Activated CD4-positive, alpha-beta T cell treated with anti-CD3 and anti-CD28 coated beads, Interleukin-2, amount 50 U/mL, for 48 hours (primary cell): ENCODE measurements at regions not wholly inside any gene's neighbourhood (a gene's known extent, or its start where the extent isn't known, plus 50 kb on each side); places are given as distances from the start of the nearest gene placed in this dataset.
"Not testable (repeated sequence)": the region's sequence is repeated elsewhere in the genome, so short reads cannot be mapped to it uniquely, and the experiment has no call there.

Experiments used
- DNase-seq, 2 experiments: peaks; one replicate each; pipeline ENCODE4 v3.0.0-alpha.2; 2020

DNA sequence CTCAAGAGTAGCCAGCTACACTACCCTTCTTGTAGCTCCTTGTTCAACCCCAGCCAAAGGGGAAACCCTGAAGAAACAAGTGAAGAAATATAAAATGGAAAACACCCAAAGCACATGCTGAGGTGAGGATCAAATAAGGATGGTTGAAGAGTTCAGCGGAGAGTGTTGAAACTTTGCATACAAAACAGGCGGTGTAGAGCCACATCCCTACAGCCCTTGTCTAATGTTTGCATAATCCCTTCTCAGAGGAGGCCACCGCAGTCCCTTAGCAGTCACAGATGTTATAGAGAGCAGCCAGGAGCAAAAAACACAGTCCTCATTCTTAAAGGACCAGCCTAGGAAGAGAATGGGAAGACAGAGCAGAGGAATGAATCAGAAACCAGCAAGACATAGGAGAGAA lies 350.7 kb upstream of the SASH1 start:
- no peak for DNase-seq

- no peak for DNase-seq
These were observed 343.6 kb upstream of the SASH1 start for GRCh38 chr6:147999001-147999540.

GRCh38 chr6:148001844-148002642 lies 340.6 kb upstream of the SASH1 start:
- no peak for DNase-seq

- DNase-seq, result no peak
These were observed 338.0 kb upstream of the SASH1 start for GRCh38 chr6:148004651-148005050.

GRCh38 chr6:148005806-148006205 lies 336.8 kb upstream of the SASH1 start:
- no peak for DNase-seq

DNA sequence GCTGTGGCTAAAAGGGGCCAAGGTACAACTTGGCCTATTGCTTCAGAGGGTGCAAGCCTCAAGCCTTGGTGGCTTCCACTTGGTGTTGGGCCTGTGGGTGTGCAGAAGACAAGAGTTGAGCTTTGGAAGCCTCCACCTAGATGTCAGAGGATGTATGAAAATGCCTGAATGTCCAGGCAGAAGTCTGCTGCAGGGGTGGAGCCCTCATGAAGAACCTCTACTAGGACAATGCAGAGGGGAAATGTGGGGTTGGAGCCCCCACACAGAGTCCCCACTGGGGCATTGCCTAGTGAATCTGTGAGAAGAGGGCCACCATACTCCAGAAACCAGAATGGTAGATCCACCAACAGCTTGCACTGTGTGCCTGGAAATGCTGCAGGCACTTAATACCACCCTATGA lies 332.1 kb upstream of the SASH1 start:
- DNase-seq, result not testable (repeated sequence)

DNA sequence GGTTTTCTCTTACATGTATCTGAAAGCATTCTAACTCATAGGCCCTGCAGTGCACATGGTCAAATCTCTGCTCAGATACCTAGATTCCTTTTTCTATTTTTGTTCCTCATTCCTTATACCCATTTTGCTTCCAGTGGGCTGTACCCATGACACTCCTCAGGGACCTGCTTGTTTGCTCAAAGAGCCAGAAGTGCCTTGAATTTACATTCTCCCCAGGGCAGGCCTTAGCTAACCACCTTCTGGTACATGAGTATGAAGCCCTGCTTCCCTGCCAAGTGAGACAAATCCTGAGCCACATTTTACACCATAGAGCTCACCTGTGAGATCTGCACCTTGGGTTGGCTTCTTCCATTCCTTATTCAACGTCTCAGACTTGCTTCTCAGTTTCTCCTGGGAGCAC lies 326.6 kb upstream of the SASH1 start:
- DNase-seq, result no peak

DNA sequence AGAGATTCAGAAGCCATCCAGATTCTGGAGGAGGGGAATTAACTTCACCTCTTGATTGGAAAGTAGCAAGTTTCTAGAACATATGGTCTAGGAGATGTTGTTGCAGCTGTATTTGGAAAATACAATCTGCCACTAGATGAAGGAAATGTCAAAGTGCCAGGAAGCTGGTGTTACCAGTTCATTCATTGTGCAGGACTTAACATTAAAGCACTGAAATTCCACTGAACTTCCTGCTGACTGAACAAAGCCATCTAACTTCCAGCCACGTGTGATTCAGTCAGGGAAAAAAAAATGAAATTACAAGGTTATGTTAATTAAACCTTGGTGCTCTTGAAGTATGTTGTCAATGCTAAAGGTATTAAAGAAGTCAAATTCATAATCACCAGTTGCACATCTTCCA lies 321.5 kb upstream of the SASH1 start:
- no peak for DNase-seq

DNA sequence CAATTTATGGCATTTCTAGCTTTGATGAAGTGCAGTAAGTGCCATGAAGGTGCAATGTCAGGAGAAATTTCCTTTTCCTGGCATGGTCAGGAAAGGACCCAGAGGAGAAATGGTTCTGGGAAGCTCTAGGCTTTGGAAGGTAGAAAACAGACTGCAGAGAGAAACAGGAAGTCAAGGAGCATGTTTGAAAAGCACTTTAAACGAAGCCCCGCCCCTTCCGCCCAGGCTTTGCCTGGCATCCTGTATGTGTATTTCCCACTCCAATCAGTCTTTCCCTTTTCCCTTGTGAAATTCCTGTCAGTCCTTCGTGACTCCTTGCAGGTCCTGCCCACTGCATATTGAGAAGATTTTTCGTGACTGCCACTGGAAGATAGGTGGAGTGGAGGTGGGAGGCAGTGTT lies 320.9 kb upstream of the SASH1 start:
- DNase-seq, result no peak

DNA sequence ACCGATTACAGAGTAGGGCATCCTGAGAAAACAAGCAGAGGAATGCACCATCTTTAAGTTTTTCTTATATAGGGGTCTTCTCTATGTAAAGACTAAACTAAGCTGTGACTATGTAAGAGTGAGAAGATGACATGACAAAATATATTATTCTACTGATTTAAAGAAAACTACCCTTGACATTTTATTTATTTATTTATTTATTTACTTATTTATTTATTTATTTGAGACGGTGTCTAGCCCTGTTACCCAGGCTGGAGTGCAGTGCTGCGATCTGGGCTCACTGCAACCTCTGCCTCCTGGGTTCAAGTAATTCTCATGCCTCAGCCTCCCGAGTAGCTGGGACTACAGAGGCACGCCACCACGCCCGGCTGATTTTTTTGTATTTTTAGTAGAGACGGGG lies 320.4 kb upstream of the SASH1 start:
- DNase-seq, result not testable (repeated sequence)

- DNase-seq, result no peak
These were observed 315.4 kb upstream of the SASH1 start for GRCh38 chr6:148027201-148027600.

DNA sequence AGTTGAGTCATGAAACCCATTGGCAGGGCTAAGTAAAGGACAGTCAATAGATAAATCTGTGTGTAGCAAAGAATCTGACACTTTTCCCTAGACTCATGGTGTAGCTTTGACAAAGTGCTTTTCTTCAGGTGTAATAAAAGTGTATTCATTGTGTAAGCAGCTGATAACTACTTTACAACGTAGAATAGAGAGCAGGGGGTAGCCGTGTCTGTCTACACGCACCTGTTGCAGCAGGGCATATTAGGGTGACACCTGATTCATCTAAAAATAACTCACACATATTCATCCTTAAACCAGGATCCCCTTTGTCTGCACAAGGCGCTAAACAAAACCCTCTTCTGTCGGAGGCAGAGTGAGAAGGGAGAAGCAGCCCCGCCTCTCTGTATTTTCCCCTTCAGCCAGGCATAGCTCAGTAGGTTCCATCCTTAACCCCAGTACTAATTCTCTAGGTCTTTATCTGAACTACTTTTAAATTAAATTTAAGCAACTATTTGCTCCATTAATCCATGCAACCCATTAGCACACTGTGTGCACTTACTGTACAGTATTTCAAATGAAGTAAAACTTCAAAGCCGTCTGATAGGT lies 306.7 kb upstream of the SASH1 start:
- no peak for DNase-seq

GRCh38 chr6:148037496-148037895 lies 305.1 kb upstream of the SASH1 start:
- no peak for DNase-seq

DNA sequence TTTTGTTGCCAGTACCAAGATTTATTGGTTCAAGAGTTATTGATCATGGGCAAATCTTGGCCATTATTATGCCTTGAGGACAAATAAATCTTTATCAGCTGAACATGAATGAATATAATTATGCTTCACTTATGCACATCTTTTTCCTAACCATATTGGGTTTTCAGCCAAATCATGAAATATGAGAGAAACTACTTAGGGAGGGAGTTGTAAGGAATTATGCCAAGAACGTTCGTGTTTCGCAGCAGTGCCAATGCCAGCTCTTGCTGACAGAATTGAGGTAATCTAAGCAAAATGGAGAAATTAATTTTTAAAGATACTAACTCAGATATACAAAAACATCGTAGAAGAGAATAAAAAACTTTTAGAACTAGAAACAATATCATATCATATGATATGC lies 301.1 kb upstream of the SASH1 start:
- DNase-seq, result no peak

GRCh38 chr6:148042536-148042935 lies 300.1 kb upstream of the SASH1 start:
- no peak for DNase-seq

DNA sequence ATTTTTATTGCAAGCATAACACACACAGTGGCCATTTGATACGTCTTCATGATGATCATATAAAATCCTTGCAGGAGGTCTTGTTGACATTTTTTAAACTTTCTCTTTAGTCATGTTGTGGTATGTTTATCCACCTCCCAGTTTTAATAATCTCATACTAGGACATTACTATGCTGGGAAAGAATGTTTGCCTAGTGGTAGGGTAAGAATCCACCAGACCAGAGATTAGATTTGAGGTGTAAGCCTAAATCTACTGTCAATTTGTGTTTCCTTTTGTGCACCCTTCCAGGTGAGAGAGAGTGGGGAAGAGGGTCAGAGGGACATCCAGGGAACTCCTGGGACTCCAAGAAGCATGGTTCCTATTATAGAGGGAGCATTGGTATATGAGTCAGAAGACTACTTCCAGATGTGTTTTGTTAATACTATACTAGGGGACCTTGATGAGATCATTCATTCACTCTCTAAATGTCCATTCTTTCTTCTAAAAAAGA lies 298.3 kb upstream of the SASH1 start:
- DNase-seq, result no peak

GRCh38 chr6:148044921-148045320 lies 297.7 kb upstream of the SASH1 start:
- no peak for DNase-seq

DNA sequence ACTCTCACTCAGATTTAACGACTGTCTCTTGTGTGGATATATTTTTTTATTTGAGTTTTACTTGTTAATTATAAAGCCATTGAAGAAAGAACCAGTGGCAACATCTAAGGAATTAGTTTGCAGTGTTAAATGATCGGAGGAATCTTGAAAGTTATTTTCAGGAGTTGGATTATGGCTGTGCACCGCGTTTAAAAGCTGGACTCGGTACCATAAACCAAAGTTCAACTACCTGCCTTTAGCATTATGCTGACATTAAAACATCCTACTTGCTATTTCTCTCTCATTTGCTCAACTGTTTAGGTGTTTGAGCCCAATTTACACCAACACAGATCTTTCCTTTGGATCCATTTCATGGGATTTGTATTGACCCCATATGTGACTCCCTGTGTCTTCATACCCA lies 289.4 kb upstream of the SASH1 start:
- DNase-seq, result no peak

- DNase-seq, result no peak
These were observed 288.8 kb upstream of the SASH1 start for GRCh38 chr6:148053796-148054195.

- no peak for DNase-seq
These were observed 288.4 kb upstream of the SASH1 start for GRCh38 chr6:148054219-148054618.

GRCh38 chr6:148055419-148055818 lies 287.2 kb upstream of the SASH1 start:
- DNase-seq, result no peak

- DNase-seq, result no peak
These were observed 282.8 kb upstream of the SASH1 start for GRCh38 chr6:148059869-148060268.

- DNase-seq, result no peak
These were observed 278.1 kb upstream of the SASH1 start for GRCh38 chr6:148064406-148065134.
